Activated CD8-positive, alpha-beta memory T cell treated with anti-CD3 and anti-CD28 coated beads for 24 hours (primary cell): ENCODE measurements at regions not wholly inside any gene's neighbourhood (a gene's known extent, or its start where the extent isn't known, plus 50 kb on each side); places are given as distances from the start of the nearest gene placed in this dataset.
A peak's percentile ranks its signal among the peaks of the same experiment; 100 is the strongest.
"Not testable (repeated sequence)": the region's sequence is repeated elsewhere in the genome, so short reads cannot be mapped to it uniquely, and the experiment has no call there.

ENCODE experiments used
- DNase-seq: peaks from one replicate; pipeline ENCODE4 v3.0.0-alpha.2; 2020

GRCh38 chr3:101950985-101951733 is 101.8 kb downstream of the NFKBIZ start:
- no peak for DNase-seq

- DNase-seq = no peak
Observed at GRCh38 chr3:101954361-101954760, 105.0 kb downstream of the NFKBIZ start.

- no peak for DNase-seq
Observed at GRCh38 chr3:101954936-101955335, 105.6 kb downstream of the NFKBIZ start.

GRCh38 chr3:101962055-101962454 is 112.7 kb downstream of the NFKBIZ start:
- DNase-seq = no peak

DNA sequence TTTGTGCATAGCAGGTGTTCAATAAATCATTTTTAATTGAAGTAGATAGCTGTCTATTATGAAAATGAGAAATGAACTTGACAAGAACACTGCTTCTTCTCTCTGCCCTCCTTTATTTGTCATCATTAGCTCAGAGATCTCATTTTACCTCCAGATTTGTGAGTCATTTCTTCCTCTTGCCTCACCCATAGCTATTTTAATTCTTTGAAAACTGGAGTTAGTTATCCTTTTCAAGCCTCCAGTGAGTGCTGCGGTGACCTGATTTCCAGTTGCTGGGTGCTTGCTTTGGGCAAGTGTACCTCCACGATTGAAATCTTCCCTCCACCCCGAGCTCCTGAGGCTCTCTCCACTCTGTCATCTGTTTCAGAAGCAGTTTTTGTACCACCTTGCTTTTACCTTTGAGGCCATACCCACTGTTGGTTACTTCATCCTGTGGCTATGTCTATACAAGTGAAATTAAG is 114.6 kb downstream of the NFKBIZ start:
- peak; percentile 66 for DNase-seq

GRCh38 chr3:101964861-101965260 is 115.5 kb downstream of the NFKBIZ start:
- no peak for DNase-seq

GRCh38 chr3:101966226-101966625 is 116.9 kb downstream of the NFKBIZ start:
- no peak for DNase-seq

DNA sequence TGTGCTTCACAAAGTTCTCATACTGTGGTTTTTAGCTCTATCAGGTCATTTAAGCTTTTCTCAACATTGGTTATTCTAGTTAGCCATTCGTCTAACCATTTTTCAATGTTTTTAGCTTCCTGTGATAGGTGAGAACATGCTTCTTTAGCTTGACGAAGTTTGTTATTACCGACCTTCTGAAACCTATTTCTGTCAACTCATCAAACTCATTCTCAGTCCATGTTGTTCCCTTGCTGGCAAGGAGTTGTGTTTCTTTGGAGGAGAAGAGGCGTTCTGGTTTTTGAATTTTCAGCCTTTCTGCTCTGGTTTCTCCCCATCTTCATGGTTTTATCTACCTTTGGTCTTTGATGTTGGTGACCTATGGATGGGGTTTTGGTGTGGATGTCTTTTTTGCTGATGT is 120.9 kb downstream of the NFKBIZ start:
- no peak for DNase-seq

- no peak for DNase-seq
Observed at GRCh38 chr3:101970905-101971304, 121.6 kb downstream of the NFKBIZ start.

GRCh38 chr3:101972430-101973162 is 123.3 kb downstream of the NFKBIZ start:
- no peak for DNase-seq

DNA sequence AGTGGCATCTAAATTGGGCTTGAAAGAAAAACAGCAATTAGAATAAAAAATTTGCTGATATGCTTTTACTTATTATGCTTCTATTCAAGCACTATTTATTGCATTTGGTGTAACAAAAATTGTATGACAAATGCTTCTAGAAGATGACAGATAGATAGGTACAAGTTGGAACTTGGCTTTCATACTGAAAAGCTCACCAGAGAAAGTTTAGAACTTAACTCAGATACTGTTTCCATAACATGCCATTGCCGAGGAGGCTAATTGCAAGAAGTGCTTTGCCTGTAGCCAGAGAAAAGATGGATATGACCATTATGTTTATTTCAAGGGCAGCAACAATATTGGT is 123.8 kb downstream of the NFKBIZ start:
- DNase-seq = no peak

- DNase-seq = not testable (repeated sequence)
Observed at GRCh38 chr3:101975415-101975814, 126.1 kb downstream of the NFKBIZ start.

DNA sequence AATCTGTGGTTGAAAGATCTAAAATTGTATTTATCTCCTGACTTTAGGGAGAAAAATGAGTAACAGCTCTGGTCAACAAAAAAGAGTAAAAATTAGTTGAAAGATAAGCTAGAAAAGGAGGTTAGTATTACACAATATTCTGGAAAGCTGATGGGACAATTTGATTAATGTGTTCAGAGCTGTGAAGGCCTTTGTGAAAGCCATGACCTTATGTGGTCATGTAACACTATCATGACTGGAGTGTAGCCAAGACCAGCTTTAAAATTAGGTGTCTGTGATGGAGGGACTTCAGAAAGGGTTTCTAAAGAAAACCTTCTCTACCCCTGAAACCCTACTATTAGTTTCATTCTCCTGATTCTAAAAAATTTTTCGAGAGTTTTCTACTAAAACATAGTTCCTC is 127.2 kb downstream of the NFKBIZ start:
- no peak for DNase-seq

DNA sequence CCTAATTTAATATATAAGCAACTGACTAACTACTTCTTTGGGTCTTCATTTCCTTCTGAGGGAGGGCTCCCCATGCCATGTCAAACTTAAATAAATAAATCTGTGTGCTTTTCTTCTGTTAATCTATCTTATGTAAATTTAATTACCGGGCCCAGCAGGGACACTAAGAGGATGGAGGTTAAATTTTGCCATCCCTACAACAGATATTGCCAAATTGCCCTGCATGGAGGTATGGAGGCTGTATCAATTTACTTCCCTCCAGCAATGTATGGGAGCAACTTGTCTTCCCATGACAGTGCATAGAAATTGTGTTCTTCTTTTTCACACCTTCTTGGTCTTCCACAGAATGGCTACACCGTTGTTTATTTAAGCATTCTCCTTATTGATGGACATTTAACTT is 129.0 kb downstream of the NFKBIZ start:
- DNase-seq = no peak

DNA sequence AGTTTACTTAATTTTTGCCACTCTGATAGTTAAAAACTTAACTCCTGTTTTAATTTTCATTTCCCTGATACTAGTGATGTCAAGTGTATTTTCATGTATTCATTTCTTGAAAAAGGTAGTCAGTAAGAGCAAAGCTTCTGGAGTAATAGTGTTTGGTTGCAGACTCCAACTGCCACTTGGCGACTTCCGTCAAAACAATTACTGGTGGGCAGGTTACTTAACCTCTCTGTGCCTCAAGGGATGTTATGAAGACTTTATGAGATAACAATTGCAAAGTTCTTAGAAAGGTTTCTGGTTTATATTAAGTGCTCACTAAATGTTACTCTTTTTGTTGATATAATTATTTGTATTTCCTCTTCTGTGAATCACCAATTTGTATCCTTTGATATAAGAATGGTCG is 129.7 kb downstream of the NFKBIZ start:
- no peak for DNase-seq

GRCh38 chr3:101984356-101984755 is 135.0 kb downstream of the NFKBIZ start:
- DNase-seq = no peak

GRCh38 chr3:101988596-101988995 is 139.3 kb downstream of the NFKBIZ start:
- DNase-seq = no peak

- no peak for DNase-seq
Observed at GRCh38 chr3:101989578-101990200, 140.4 kb downstream of the NFKBIZ start.

DNA sequence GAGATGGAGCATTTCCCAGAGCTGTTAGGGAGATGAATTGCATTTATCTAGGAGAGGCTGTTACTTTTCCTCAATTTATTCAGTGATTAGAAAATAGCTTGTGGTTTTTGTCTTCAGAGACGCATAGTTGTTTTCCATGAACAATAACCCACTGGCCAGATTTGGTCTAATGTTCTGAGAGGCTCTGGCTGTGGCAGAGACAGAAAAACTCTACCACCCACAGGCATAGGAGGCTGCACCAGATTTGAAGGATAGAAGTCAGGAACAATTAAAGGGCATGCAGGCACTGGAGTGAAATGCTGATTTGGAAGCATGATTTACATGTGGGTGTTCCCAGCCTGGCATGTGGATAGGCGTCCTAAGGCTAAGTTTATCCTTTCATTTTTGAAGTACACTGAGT is 143.5 kb downstream of the NFKBIZ start:
- DNase-seq = no peak

DNA sequence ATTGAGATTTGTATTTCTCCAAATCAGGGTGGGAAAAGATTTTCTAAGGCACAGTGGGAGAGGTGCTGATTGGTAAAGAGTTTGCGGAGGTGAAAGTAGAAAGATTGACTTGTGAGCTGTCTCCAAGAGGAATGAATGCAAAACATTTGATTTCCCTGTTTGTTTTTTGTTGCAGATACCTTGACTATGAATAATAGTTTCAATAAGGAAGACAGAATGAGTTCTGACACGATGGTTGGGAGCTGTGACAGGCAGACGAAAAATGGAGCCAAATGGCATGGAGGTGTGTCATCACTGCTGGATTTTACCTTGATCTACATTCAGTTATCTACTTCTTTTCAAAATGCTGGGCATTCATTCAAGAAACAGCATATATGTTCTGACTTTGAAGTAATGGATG is 145.1 kb downstream of the NFKBIZ start:
- no peak for DNase-seq

GRCh38 chr3:101995371-101996046 is 146.2 kb downstream of the NFKBIZ start:
- DNase-seq = no peak

- DNase-seq = no peak
Observed at GRCh38 chr3:101996832-101997231, 147.5 kb downstream of the NFKBIZ start.

- no peak for DNase-seq
Observed at GRCh38 chr3:101998256-101998926, 149.1 kb downstream of the NFKBIZ start.
